ENCODE measurements at regions not wholly inside any gene's neighbourhood (a gene's known extent, or its start where the extent isn't known, plus 50 kb on each side); places are given as distances from the start of the nearest gene placed in this dataset.

DNA sequence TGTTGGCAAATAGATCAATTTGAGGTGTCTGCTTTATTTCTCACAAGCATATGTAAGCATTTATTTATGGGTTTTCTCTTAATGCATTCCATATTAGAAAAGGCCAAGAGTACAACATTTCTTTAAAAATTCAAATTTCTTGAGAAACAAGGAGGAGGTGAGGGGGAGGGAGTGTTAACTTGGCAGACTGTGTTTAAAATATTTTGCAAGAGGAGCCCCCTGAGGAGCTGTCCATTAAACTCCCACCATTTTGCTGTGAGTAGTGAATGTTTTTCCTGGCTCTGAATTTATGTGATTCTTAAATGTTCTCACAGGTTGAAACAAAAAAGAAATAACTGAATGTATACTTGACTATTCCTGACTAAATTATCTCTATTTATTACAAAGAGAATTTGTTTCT, 363.8 kb downstream of the PTPRC start:
- H4K91ac ChIP-seq (ENCODE audit: low read length), result no peak overlapping the region
- no peak overlapping the region for H2BK12ac ChIP-seq (ENCODE audit: low read length in 2 of 2)
- no peak for DNase-seq
- H4K8ac ChIP-seq (ENCODE audit: low read length), result no peak overlapping the region
- no peaks in the 10 kb centered on the region for H3K9me3 ChIP-seq (ENCODE audit: control insufficient read depth, low read length)
- no peak overlapping the region for H3K9ac ChIP-seq (ENCODE audit: low read length)
- H3K4me2 ChIP-seq (ENCODE audit: low read length, poor library complexity, severe bottlenecking), result no peak overlapping the region
- no peaks in the 10 kb centered on the region for H3K27me3 ChIP-seq (ENCODE audit: control insufficient read depth in 1 of 2, insufficient read depth in 1 of 2, low read length in 2 of 2)
- no peak overlapping the region for H3K27ac ChIP-seq (ENCODE audit: low read length, poor library complexity, severe bottlenecking)
- no peaks in the 10 kb centered on the region for H3K79me1 ChIP-seq (replicated peaks; ENCODE audit: low read length, poor library complexity, severe bottlenecking)
- H2AK5ac ChIP-seq (ENCODE audit: low read length, severe bottlenecking), result no peak overlapping the region
- H3K4me1 ChIP-seq (ENCODE audit: control insufficient read depth, insufficient read depth, low read depth, low read length), result no peaks in the 10 kb centered on the region
- H2AFZ ChIP-seq (ENCODE audit: low read depth, low read length), result no peak overlapping the region
- H3K4ac ChIP-seq (ENCODE audit: low read depth in 1 of 2, low read length in 2 of 2), result no peak overlapping the region
- no peaks in the 10 kb centered on the region for H3K36me3 ChIP-seq (ENCODE audit: control insufficient read depth in 1 of 2, insufficient read depth in 2 of 2, low read depth in 1 of 2, low read length in 2 of 2)
- H2BK5ac ChIP-seq (ENCODE audit: low read depth, low read length, poor library complexity, severe bottlenecking), result no peak overlapping the region
- H3K4me3 ChIP-seq (ENCODE audit: insufficient read depth in 1 of 2, low read depth in 1 of 2, low read length in 2 of 2), result no peak overlapping the region
- no peak overlapping the region for H3K18ac ChIP-seq (ENCODE audit: low read depth in 1 of 2, low read length in 2 of 2)
- no peak overlapping the region for H3K14ac ChIP-seq (ENCODE audit: low read length in 2 of 2)
- H3K23ac ChIP-seq (ENCODE audit: low read length in 2 of 2), result no peak overlapping the region
- H2BK15ac ChIP-seq (ENCODE audit: low read depth, poor library complexity, severe bottlenecking), result no peak overlapping the region
- H2BK120ac ChIP-seq (ENCODE audit: low read depth, low read length), result no peak overlapping the region

DNA sequence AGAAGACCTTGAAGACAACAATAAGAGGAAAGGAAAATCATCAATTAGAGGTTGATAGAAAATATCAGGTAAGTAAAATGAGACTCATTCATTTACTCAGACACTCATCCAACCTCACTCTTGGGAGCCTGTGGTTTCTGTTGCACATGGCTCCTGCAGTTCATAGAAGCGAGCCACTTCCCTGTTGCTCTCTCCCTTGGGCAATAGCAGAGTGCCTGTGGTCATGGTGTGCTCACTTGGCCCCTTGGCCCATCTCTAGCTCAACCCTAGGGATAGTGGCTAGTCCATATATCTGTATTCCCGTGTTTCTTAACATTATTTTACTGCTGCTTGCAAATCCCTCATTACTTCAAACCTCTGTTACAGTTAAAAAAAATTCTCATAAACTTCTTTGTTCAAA, 368.6 kb downstream of the PTPRC start:
- no peaks in the 10 kb centered on the region for H3K9me3 ChIP-seq (ENCODE audit: control insufficient read depth, low read length)
- H3K4me1 ChIP-seq (ENCODE audit: control insufficient read depth, insufficient read depth, low read depth, low read length), result no peaks in the 10 kb centered on the region
- no peak overlapping the region for H2BK15ac ChIP-seq (ENCODE audit: low read depth, poor library complexity, severe bottlenecking)
- DNase-seq, result peak; percentile 19
- WGBS, result 89% methylated on average over 2 of the region's 2 CpGs
- no peak overlapping the region for H2AK5ac ChIP-seq (ENCODE audit: low read length, severe bottlenecking)
- no peak overlapping the region for H4K91ac ChIP-seq (ENCODE audit: low read length)
- no peaks in the 10 kb centered on the region for H3K27me3 ChIP-seq (ENCODE audit: control insufficient read depth in 1 of 2, insufficient read depth in 1 of 2, low read length in 2 of 2)
- H3K9ac ChIP-seq (ENCODE audit: low read length), result no peak overlapping the region
- H3K4me3 ChIP-seq (ENCODE audit: insufficient read depth in 1 of 2, low read depth in 1 of 2, low read length in 2 of 2), result no peak overlapping the region
- no peak overlapping the region for H3K23ac ChIP-seq (ENCODE audit: low read length in 2 of 2)
- H3K36me3 ChIP-seq (ENCODE audit: control insufficient read depth in 1 of 2, insufficient read depth in 2 of 2, low read depth in 1 of 2, low read length in 2 of 2), result no peaks in the 10 kb centered on the region
- no peak overlapping the region for H2AFZ ChIP-seq (ENCODE audit: low read depth, low read length)
- H3K18ac ChIP-seq (ENCODE audit: low read depth in 1 of 2, low read length in 2 of 2), result peak overlapping the region in 1 of 2 experiments; percentile 48
- no peak overlapping the region for H2BK12ac ChIP-seq (ENCODE audit: low read length in 2 of 2)
- H3K14ac ChIP-seq (ENCODE audit: low read length in 2 of 2), result no peak overlapping the region
- no peak overlapping the region for H4K8ac ChIP-seq (ENCODE audit: low read length)
- no peak overlapping the region for H3K27ac ChIP-seq (ENCODE audit: low read length, poor library complexity, severe bottlenecking)
- no peak overlapping the region for H2BK120ac ChIP-seq (ENCODE audit: low read depth, low read length)
- H3K4me2 ChIP-seq (ENCODE audit: low read length, poor library complexity, severe bottlenecking), result no peak overlapping the region
- H3K4ac ChIP-seq (ENCODE audit: low read depth in 1 of 2, low read length in 2 of 2), result no peak overlapping the region
- H2BK5ac ChIP-seq (ENCODE audit: low read depth, low read length, poor library complexity, severe bottlenecking), result no peak overlapping the region
- H3K79me1 ChIP-seq (replicated peaks; ENCODE audit: low read length, poor library complexity, severe bottlenecking), result no peaks in the 10 kb centered on the region

DNA sequence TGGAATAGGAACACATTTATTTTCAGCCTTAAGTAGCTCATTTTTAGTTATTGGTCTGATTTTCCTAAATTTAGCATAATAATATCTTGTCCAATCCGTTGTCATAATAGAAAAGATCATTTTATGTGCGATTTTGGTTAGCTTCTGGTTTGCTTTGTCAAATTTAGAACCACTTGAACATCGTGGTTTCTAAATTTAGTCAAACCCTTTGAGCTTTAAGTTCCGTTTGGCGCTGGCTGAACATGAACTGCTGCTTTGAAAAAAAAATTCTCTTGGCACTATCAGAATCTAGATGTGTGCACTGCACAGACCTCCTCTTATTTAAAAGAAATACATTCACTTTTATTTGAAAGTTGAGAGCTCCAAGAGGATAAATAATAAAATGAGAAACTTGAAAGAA, 370.6 kb downstream of the PTPRC start:
- no peak overlapping the region for H2BK120ac ChIP-seq (ENCODE audit: low read depth, low read length)
- DNase-seq, result no peak
- H2BK12ac ChIP-seq (ENCODE audit: low read length in 2 of 2), result no peak overlapping the region
- H3K4me2 ChIP-seq (ENCODE audit: low read length, poor library complexity, severe bottlenecking), result no peak overlapping the region
- H2AK5ac ChIP-seq (ENCODE audit: low read length, severe bottlenecking), result no peak overlapping the region
- no peaks in the 10 kb centered on the region for H3K4me1 ChIP-seq (ENCODE audit: control insufficient read depth, insufficient read depth, low read depth, low read length)
- H2AFZ ChIP-seq (ENCODE audit: low read depth, low read length), result no peak overlapping the region
- H3K4me3 ChIP-seq (ENCODE audit: insufficient read depth in 1 of 2, low read depth in 1 of 2, low read length in 2 of 2), result no peak overlapping the region
- no peaks in the 10 kb centered on the region for H3K27me3 ChIP-seq (ENCODE audit: control insufficient read depth in 1 of 2, insufficient read depth in 1 of 2, low read length in 2 of 2)
- no peak overlapping the region for H3K9ac ChIP-seq (ENCODE audit: low read length)
- H4K8ac ChIP-seq (ENCODE audit: low read length), result no peak overlapping the region
- H3K27ac ChIP-seq (ENCODE audit: low read length, poor library complexity, severe bottlenecking), result no peak overlapping the region
- H3K14ac ChIP-seq (ENCODE audit: low read length in 2 of 2), result no peak overlapping the region
- no peak overlapping the region for H3K18ac ChIP-seq (ENCODE audit: low read depth in 1 of 2, low read length in 2 of 2)
- no peaks in the 10 kb centered on the region for H3K9me3 ChIP-seq (ENCODE audit: control insufficient read depth, low read length)
- H3K79me1 ChIP-seq (replicated peaks; ENCODE audit: low read length, poor library complexity, severe bottlenecking), result no peaks in the 10 kb centered on the region
- no peak overlapping the region for H4K91ac ChIP-seq (ENCODE audit: low read length)
- H3K36me3 ChIP-seq (ENCODE audit: control insufficient read depth in 1 of 2, insufficient read depth in 2 of 2, low read depth in 1 of 2, low read length in 2 of 2), result no peaks in the 10 kb centered on the region
- H2BK5ac ChIP-seq (ENCODE audit: low read depth, low read length, poor library complexity, severe bottlenecking), result no peak overlapping the region
- H3K23ac ChIP-seq (ENCODE audit: low read length in 2 of 2), result no peak overlapping the region
- WGBS, result 91% methylated on average over 5 of the region's 5 CpGs
- H3K4ac ChIP-seq (ENCODE audit: low read depth in 1 of 2, low read length in 2 of 2), result no peak overlapping the region
- H2BK15ac ChIP-seq (ENCODE audit: low read depth, poor library complexity, severe bottlenecking), result no peak overlapping the region

DNA sequence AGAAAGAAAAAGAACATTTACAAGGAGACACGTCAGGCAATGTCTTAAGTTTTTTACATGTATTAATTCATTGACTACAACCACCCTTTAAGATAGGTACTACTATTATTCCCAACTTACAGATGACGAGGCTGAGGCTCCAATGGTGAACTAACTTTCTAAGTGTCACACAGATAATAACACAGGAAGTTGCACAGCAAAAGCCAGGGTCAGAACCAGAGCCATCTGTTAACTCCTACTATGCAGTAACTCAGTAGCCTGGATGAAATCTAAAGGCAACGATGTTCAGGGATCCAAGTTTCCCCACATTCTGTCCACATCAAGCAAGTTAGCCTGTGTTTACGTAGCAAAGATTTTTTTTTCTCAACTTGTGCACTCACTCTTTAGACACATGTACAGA, 371.7 kb downstream of the PTPRC start:
- H3K9ac ChIP-seq (ENCODE audit: low read length), result no peak overlapping the region
- H4K91ac ChIP-seq (ENCODE audit: low read length), result no peak overlapping the region
- H3K9me3 ChIP-seq (ENCODE audit: control insufficient read depth, low read length), result no peaks in the 10 kb centered on the region
- H3K18ac ChIP-seq (ENCODE audit: low read depth in 1 of 2, low read length in 2 of 2), result no peak overlapping the region
- WGBS, result 65% methylated on average over 4 of the region's 4 CpGs
- peak overlapping the region; percentile 13 for H3K27ac ChIP-seq (ENCODE audit: low read length, poor library complexity, severe bottlenecking)
- H3K14ac ChIP-seq (ENCODE audit: low read length in 2 of 2), result no peak overlapping the region
- H3K4ac ChIP-seq (ENCODE audit: low read depth in 1 of 2, low read length in 2 of 2), result no peak overlapping the region
- H3K36me3 ChIP-seq (ENCODE audit: control insufficient read depth in 1 of 2, insufficient read depth in 2 of 2, low read depth in 1 of 2, low read length in 2 of 2), result no peaks in the 10 kb centered on the region
- no peak overlapping the region for H2BK15ac ChIP-seq (ENCODE audit: low read depth, poor library complexity, severe bottlenecking)
- no peak overlapping the region for H3K4me2 ChIP-seq (ENCODE audit: low read length, poor library complexity, severe bottlenecking)
- no peak overlapping the region for H4K8ac ChIP-seq (ENCODE audit: low read length)
- no peak overlapping the region for H2BK5ac ChIP-seq (ENCODE audit: low read depth, low read length, poor library complexity, severe bottlenecking)
- no peaks in the 10 kb centered on the region for H3K4me1 ChIP-seq (ENCODE audit: control insufficient read depth, insufficient read depth, low read depth, low read length)
- no peaks in the 10 kb centered on the region for H3K79me1 ChIP-seq (replicated peaks; ENCODE audit: low read length, poor library complexity, severe bottlenecking)
- no peak overlapping the region for H2AK5ac ChIP-seq (ENCODE audit: low read length, severe bottlenecking)
- H3K23ac ChIP-seq (ENCODE audit: low read length in 2 of 2), result no peak overlapping the region
- no peak overlapping the region for H2BK120ac ChIP-seq (ENCODE audit: low read depth, low read length)
- H3K27me3 ChIP-seq (ENCODE audit: control insufficient read depth in 1 of 2, insufficient read depth in 1 of 2, low read length in 2 of 2), result no peaks in the 10 kb centered on the region
- peak; percentile 65 for DNase-seq
- H2BK12ac ChIP-seq (ENCODE audit: low read length in 2 of 2), result no peak overlapping the region
- no peak overlapping the region for H3K4me3 ChIP-seq (ENCODE audit: insufficient read depth in 1 of 2, low read depth in 1 of 2, low read length in 2 of 2)
- H2AFZ ChIP-seq (ENCODE audit: low read depth, low read length), result no peak overlapping the region

Data from mesenchymal stem cell (in vitro differentiated cells and primary cell).